ENCODE measurements at regions not wholly inside any gene's neighbourhood (a gene's known extent, or its start where the extent isn't known, plus 50 kb on each side); places are given as distances from the start of the nearest gene placed in this dataset.

DNA sequence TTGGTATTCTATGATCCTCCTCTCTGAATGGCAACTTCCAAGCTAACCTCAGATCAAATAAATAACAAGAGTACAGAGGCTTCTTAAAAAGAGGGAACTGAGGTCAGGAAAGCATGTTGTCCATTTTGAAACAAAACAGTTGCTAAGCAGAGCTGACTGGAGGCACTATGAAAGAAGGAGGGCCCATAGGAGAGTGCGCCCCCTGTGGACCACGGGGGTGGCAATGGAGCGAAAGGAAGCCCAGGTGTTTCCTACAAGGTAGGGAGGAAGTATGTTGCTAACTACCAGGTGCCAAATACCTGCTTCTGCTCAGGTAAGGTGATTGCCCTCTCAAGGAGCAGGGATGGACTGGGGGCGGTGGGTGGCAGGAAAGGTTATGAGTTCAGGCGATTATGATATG is 101.8 kb upstream of the MAST4 start:
- no peak for DNase-seq (ENCODE audit: low spot score)

DNA sequence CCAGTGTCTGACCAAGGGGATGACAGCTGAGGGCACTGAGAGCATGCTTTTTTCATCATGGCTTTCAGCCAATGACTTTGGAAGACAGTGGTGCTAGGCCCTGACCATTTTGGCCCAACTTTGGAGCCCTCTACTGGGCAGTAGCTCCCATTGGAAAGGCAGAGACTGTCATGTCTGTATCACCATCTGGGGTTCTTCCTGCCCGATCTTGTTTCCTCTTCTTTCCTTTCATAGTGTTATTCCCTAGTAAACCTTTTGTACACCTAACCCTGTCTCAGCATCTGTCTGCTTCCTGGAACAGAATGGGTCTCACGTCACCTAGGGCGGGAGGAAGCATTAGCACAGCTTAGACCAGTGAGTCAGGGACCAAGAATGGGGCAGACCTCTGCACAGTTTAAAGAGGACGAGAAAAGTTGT is 97.4 kb upstream of the MAST4 start:
- no peak for DNase-seq (ENCODE audit: low spot score)

GRCh38 chr5:66503203-66503789 is 92.9 kb upstream of the MAST4 start:
- DNase-seq (ENCODE audit: low spot score) = no peak

- DNase-seq (ENCODE audit: low spot score) = no peak
Measured at GRCh38 chr5:66507106-66507505, 89.1 kb upstream of the MAST4 start.

DNA sequence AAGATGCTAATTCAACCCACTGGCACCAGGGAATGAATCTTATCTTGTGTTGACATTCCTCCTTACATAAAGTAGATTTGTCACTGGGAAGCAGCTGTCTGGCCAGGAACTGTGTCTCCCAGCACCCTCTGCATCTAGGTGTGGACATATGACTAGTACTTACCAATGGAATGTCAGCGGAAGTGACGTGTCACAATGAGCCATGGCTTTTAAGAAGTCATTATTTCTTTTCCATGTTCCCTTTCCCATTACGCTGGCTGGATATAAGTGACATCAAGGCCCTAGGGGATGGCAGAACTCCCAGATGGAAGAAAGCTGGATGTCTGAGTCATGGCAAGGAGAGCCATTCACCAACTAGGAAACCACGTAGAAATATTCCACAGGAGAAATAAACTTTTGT is 84.7 kb upstream of the MAST4 start:
- no peak for DNase-seq (ENCODE audit: low spot score)

GRCh38 chr5:66513130-66513529 is 83.1 kb upstream of the MAST4 start:
- DNase-seq (ENCODE audit: low spot score) = no peak

GRCh38 chr5:66515209-66515608 is 81.0 kb upstream of the MAST4 start:
- DNase-seq (ENCODE audit: low spot score) = no peak

DNA sequence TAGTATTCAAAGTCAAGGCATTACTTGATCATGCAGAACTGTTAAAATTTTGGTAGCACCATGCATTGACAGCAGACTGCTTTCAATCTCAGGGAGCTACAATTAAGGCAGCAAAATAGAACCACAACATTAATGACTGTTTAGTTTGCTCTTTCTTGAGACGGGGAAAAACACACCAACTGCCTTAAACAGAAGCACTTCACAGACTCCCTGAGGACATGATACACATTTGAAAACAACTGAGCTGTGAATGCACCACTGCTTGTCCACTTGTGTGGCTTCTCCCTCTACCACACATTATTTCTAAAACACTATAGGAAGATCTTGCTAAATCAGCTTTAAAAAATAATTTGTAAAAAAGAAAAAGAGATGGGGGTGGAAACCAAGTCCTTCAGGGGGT is 79.6 kb upstream of the MAST4 start:
- DNase-seq (ENCODE audit: low spot score) = no peak

- DNase-seq (ENCODE audit: low spot score) = no peak
Measured at GRCh38 chr5:66517351-66517750, 78.8 kb upstream of the MAST4 start.

DNA sequence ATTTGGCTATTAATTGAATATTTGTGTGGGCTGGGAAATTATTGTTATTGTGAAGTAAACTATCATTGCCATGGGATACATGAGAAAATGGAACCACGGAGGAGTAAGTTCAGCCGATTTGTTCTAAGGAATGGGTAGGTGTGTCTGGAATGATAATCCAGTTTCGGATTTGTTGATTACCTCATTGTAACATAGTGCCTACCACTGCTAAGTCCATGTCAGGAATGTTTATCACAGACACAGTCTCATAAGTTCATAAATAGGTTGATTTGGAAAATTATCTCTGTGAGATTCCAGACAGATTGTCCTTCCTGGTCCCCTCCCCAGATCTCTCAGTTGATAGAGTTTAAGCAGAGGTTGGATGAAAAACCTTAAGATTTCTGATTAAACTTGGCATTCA is 78.1 kb upstream of the MAST4 start:
- DNase-seq (ENCODE audit: low spot score) = no peak

DNA sequence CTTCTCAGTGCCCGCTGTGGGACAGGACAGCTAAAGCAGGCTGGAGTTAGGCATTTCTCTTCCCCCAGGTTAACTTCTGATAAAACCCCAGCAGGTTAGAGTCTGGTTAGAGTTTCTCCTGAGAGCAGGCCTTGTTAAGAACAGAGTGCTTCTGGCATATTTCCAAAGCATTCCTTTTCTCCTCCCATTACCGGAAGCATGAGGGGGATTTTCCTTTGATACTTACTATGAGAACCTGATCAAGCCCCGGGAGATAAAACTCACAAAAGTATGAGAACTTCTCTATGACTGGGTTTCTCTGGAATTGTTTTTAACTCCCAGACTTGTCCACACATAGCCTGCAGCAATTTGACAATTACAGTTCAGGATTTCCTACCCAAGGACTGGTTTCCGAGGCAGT is 77.4 kb upstream of the MAST4 start:
- no peak for DNase-seq (ENCODE audit: low spot score)

- no peak for DNase-seq (ENCODE audit: low spot score)
Measured at GRCh38 chr5:66519626-66520025, 76.6 kb upstream of the MAST4 start.

- no peak for DNase-seq (ENCODE audit: low spot score)
Measured at GRCh38 chr5:66520854-66521253, 75.3 kb upstream of the MAST4 start.

GRCh38 chr5:66527478-66528035 is 68.6 kb upstream of the MAST4 start:
- no peak for DNase-seq (ENCODE audit: low spot score)

DNA sequence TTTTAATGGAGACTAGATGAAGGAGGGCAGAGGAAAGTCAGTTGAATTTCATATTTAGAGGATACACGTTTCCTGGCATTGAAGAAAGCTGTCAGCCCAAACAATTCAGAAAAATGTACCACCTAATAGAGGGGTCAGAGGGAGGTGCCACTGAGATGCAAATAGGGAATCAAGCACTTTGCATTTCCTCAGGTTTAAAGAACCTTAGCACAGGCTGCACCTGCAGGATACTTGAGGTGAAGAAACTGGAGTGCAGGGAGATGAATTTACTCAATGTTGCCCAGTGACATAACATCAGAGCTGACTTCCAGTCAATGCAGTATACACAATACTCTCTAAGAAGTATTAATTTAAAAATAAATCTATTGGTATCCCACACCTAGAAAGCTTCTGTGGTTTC is 67.0 kb upstream of the MAST4 start:
- no peak for DNase-seq (ENCODE audit: low spot score)

DNA sequence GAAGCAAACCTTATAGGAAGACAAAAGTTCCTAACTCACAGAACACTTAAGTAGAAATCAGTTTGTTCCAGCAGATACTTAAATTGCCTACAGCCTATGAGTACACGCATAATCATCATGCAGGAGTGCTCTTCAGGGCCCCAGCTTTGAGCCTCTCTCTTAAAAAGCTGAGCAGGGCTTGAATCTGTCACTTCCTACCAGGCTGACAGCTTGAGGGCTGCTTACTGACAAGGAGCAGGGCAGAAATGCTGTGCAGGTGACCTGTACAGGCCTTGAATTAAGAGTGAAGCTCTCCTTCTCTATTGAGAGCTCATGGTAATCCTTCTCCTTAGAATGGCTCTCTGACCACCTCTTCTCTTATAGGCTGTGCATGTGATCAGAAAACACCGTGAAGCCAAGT is 66.5 kb upstream of the MAST4 start:
- DNase-seq (ENCODE audit: low spot score) = no peak

DNA sequence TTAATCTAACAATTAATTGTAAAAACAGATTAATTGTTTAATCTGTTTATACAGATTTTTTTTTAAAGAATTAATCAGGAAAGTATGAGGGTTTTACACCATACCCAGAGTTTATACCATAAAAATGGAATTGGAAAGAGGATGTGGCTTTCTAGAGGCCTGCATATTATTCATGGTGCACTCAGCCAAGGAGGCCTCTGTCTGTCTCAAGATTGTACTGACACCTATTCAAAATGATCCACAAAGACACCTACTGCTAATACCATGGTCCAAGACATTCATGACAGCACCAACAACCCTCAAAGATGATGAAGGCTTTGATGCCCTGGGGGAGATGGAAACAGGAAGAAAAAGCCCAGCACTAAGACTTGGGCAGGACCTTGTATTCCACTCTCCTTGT is 58.1 kb upstream of the MAST4 start:
- no peak for DNase-seq (ENCODE audit: low spot score)

- DNase-seq (ENCODE audit: low spot score) = no peak
Measured at GRCh38 chr5:66538531-66538930, 57.7 kb upstream of the MAST4 start.

GRCh38 chr5:66540078-66540477 is 56.1 kb upstream of the MAST4 start:
- no peak for DNase-seq (ENCODE audit: low spot score)

DNA sequence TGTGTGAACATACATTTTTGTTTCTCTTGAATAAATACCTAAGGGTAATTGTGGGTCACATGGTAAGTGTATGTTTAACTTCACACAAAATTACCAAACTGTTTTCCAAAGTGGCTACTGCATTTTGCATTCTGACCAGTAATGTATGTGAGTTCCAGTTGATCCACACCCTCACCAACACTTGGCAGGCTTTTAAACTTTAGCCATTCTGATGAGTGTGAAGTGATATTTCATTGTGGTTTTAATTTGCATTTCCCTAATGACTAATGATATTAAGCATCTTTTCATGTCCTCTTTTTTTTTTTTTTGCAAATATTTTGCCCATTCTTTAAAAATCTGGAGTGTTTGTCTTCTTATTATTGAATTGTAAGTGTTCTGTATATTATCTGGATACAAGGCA is 53.5 kb upstream of the MAST4 start:
- DNase-seq (ENCODE audit: low spot score) = no peak
